ENCODE measurements at regions not wholly inside any gene's neighbourhood (a gene's known extent, or its start where the extent isn't known, plus 50 kb on each side); places are given as distances from the start of the nearest gene placed in this dataset.

- no peak overlapping the region for H3K4me3 Mint-ChIP-seq
- no peak for ATAC-seq
- no peak for DNase-seq
- peaks cover 12 to 22% of the 10 kb centered on the region in 2 donors for H3K4me1 Mint-ChIP-seq
- H3K27ac Mint-ChIP-seq = no peak overlapping the region
- no peaks in the 10 kb centered on the region for H3K4me1 ChIP-seq (ENCODE audit: control insufficient read depth, insufficient read depth, low read length)
- no peaks in the 10 kb centered on the region for H3K36me3 Mint-ChIP-seq
- no peaks in the 10 kb centered on the region for H3K36me3 ChIP-seq (ENCODE audit: control insufficient read depth, insufficient read depth, low read length)
- H3K27me3 ChIP-seq (ENCODE audit: control insufficient read depth, insufficient read depth, low read length) = no peaks in the 10 kb centered on the region
- no peaks in the 10 kb centered on the region for H3K9me3 Mint-ChIP-seq
- intact Hi-C loops (cut with micrococcal nuclease) = no loop called here
- TF ChIP-seq CTCF (IDR thresholded peaks at IDR 0.05) = no peak
- no peak overlapping the region for H3K4me3 ChIP-seq (ENCODE audit: low read length)
- H3K9me3 ChIP-seq (ENCODE audit: control insufficient read depth, insufficient read depth, low read length) = no peaks in the 10 kb centered on the region
- H3K27ac ChIP-seq (ENCODE audit: low read length) = no peak overlapping the region
- H3K27me3 Mint-ChIP-seq (ENCODE audit: low read depth in 2 of 2) = peaks cover 0 to 2% of the 10 kb centered on the region in 2 donors
These were observed 231.1 kb upstream of the RUNX1 start for GRCh38 chr21:35280231-35280630.

GRCh38 chr21:35275776-35276175 is 226.7 kb upstream of the RUNX1 start:
- H3K36me3 ChIP-seq (ENCODE audit: control insufficient read depth, insufficient read depth, low read length) = no peaks in the 10 kb centered on the region
- intact Hi-C loops (cut with micrococcal nuclease) = loop anchor here (5.0 kb wide), 1 partner anchor 228 kb away; the partner anchor contains the start of gene RUNX1
- Mint-ChIP-seq H3K4me1 (peaks cover 6 to 20% of the 10 kb centered on the region in 2 donors), H3K9me3 (no peaks in the 10 kb centered on the region), H3K27me3 (ENCODE audit: low read depth in 2 of 2) (peaks cover 0 to 2% of the 10 kb centered on the region in 2 donors), H3K27ac (no peak overlapping the region), H3K36me3 (no peaks in the 10 kb centered on the region), H3K4me3 (no peak overlapping the region)
- WGBS (ENCODE audit: insufficient coverage) = 100% methylated on average over 1 of the region's 3 CpGs
- H3K27me3 ChIP-seq (ENCODE audit: control insufficient read depth, insufficient read depth, low read length) = no peaks in the 10 kb centered on the region
- no peak overlapping the region for H3K4me3 ChIP-seq (ENCODE audit: low read length)
- H3K9me3 ChIP-seq (ENCODE audit: control insufficient read depth, insufficient read depth, low read length) = no peaks in the 10 kb centered on the region
- no peak for DNase-seq
- H3K4me1 ChIP-seq (ENCODE audit: control insufficient read depth, insufficient read depth, low read length) = no peaks in the 10 kb centered on the region
- no peak for ATAC-seq
- no peak for TF ChIP-seq CTCF (IDR thresholded peaks at IDR 0.05)
- H3K27ac ChIP-seq (ENCODE audit: low read length) = no peak overlapping the region

GRCh38 chr21:35274923-35275322 is 225.8 kb upstream of the RUNX1 start:
- Histone ChIP-seq H3K4me1 (ENCODE audit: control insufficient read depth, insufficient read depth, low read length) (no peaks in the 10 kb centered on the region), H3K27me3 (ENCODE audit: control insufficient read depth, insufficient read depth, low read length) (no peaks in the 10 kb centered on the region), H3K36me3 (ENCODE audit: control insufficient read depth, insufficient read depth, low read length) (no peaks in the 10 kb centered on the region), H3K9me3 (ENCODE audit: control insufficient read depth, insufficient read depth, low read length) (no peaks in the 10 kb centered on the region), H3K27ac (ENCODE audit: low read length) (no peak overlapping the region), H3K4me3 (ENCODE audit: low read length) (no peak overlapping the region)
- Mint-ChIP-seq H3K36me3 (no peaks in the 10 kb centered on the region), H3K27me3 (ENCODE audit: low read depth in 2 of 2) (peaks cover 0 to 2% of the 10 kb centered on the region in 2 donors), H3K9me3 (no peaks in the 10 kb centered on the region), H3K27ac (no peak overlapping the region), H3K4me1 (peaks cover 6 to 20% of the 10 kb centered on the region in 2 donors), H3K4me3 (no peak overlapping the region)
- no peak for TF ChIP-seq CTCF (IDR thresholded peaks at IDR 0.05)
- WGBS (ENCODE audit: insufficient coverage) = 82% methylated on average over 6 of the region's 7 CpGs
- intact Hi-C loops (cut with micrococcal nuclease) = loop anchor here (5.0 kb wide), 1 partner anchor 228 kb away; the partner anchor contains the start of gene RUNX1
- ATAC-seq (no peak), DNase-seq (peak in 1 of 2 donors; percentile 10)

- Histone ChIP-seq H3K4me3 (ENCODE audit: low read length) (no peak overlapping the region), H3K27ac (ENCODE audit: low read length) (no peak overlapping the region), H3K4me1 (ENCODE audit: control insufficient read depth, insufficient read depth, low read length) (no peaks in the 10 kb centered on the region), H3K36me3 (ENCODE audit: control insufficient read depth, insufficient read depth, low read length) (no peaks in the 10 kb centered on the region), H3K9me3 (ENCODE audit: control insufficient read depth, insufficient read depth, low read length) (no peaks in the 10 kb centered on the region), H3K27me3 (ENCODE audit: control insufficient read depth, insufficient read depth, low read length) (no peaks in the 10 kb centered on the region)
- no peak for DNase-seq
- Mint-ChIP-seq H3K27me3 (ENCODE audit: low read depth in 2 of 2) (peaks cover 0 to 8% of the 10 kb centered on the region in 2 donors), H3K9me3 (no peaks in the 10 kb centered on the region), H3K4me3 (no peak overlapping the region), H3K36me3 (no peaks in the 10 kb centered on the region), H3K27ac (no peak overlapping the region), H3K4me1 (peaks cover 6 to 20% of the 10 kb centered on the region in 2 donors)
- TF ChIP-seq CTCF (IDR thresholded peaks at IDR 0.05) = no peak
- no peak for ATAC-seq
- WGBS (ENCODE audit: insufficient coverage) = 86% methylated on average over 2 of the region's 2 CpGs
- intact Hi-C loops (cut with micrococcal nuclease) = no loop called here
These were observed 225.0 kb upstream of the RUNX1 start for GRCh38 chr21:35274090-35274489.

Data from natural killer cell (primary cell).